ENCODE measurements at regions not wholly inside any gene's neighbourhood (a gene's known extent, or its start where the extent isn't known, plus 50 kb on each side); places are given as distances from the start of the nearest gene placed in this dataset.
A peak's percentile ranks its signal among the peaks of the same experiment; 100 is the strongest.

- Histone ChIP-seq H2BK120ac (replicated peaks; ENCODE audit: low read depth, low read length) (no peak overlapping the region), H4K20me1 (replicated peaks in 1 of 2; ENCODE audit: control insufficient read depth in 1 of 2, insufficient read depth in 2 of 2, low read length in 2 of 2) (no peaks in the 10 kb centered on the region), H2BK20ac (ENCODE audit: low read length) (no peak overlapping the region), H3K4me1 (replicated peaks in 1 of 4; ENCODE audit: control insufficient read depth in 3 of 4, insufficient read depth in 4 of 4, low read length in 3 of 4) (no peaks in the 10 kb centered on the region), H4K8ac (ENCODE audit: extremely low read depth, insufficient read depth, low read length) (no peak overlapping the region), H3K9ac (replicated peaks in 1 of 4; ENCODE audit: extremely low read depth in 1 of 4, low read depth in 3 of 4, low read length in 3 of 4) (peak overlapping the region in 1 of 4 experiments; percentile 8; a peak in 1 of 7 replicates), H4K5ac (ENCODE audit: insufficient read length, low read depth, low read length) (no peak overlapping the region), H3K27me3 (replicated peaks in 1 of 4; ENCODE audit: control insufficient read depth in 3 of 4, extremely low read depth in 1 of 4, insufficient read depth in 3 of 4, low read length in 3 of 4) (no peaks in the 10 kb centered on the region), H2AK5ac (ENCODE audit: low read depth, low read length) (no peak overlapping the region), H3K18ac (ENCODE audit: extremely low read depth, low read length) (no peak overlapping the region), H3K4me3 (ENCODE audit: extremely low read depth in 1 of 4, insufficient read depth in 2 of 4, low read depth in 3 of 4, low read length in 4 of 4) (no peak overlapping the region), H3K36me3 (ENCODE audit: control insufficient read depth in 2 of 4, insufficient read depth in 4 of 4, low read length in 3 of 4) (no peaks in the 10 kb centered on the region), H2BK12ac (ENCODE audit: low read depth, low read length) (no peak overlapping the region), H2BK15ac (ENCODE audit: low read length) (no peak overlapping the region), H3K9me3 (ENCODE audit: insufficient read depth in 2 of 2, low read depth in 1 of 2, low read length in 1 of 2) (no peaks in the 10 kb centered on the region), H3K79me2 (ENCODE audit: control insufficient read depth in 1 of 2, insufficient read depth in 2 of 2, low read length in 2 of 2) (no peaks in the 10 kb centered on the region), H3K23me2 (ENCODE audit: low read depth, low read length) (no peaks in the 10 kb centered on the region), H2BK5ac (ENCODE audit: low read depth, low read length) (no peak overlapping the region), H3K4ac (replicated peaks; ENCODE audit: insufficient read length, low read depth, low read length) (no peak overlapping the region), H3K56ac (replicated peaks; ENCODE audit: insufficient read length, low read depth, low read length) (no peak overlapping the region), H3K23ac (ENCODE audit: insufficient read length) (no peak overlapping the region), H3K14ac (ENCODE audit: insufficient read length) (no peak overlapping the region), H3K27ac (ENCODE audit: low read depth, low read length) (no peak overlapping the region), H4K91ac (replicated peaks; ENCODE audit: insufficient read length, low read length) (no peak overlapping the region), H3K4me2 (ENCODE audit: insufficient read depth in 1 of 2, low read depth in 2 of 2, low read length in 2 of 2) (no peak overlapping the region), H3K79me1 (ENCODE audit: low read depth, low read length) (no peaks in the 10 kb centered on the region), H2AFZ (ENCODE audit: low read length) (no peak overlapping the region)
- DNase-seq (ENCODE audit: low read depth in 1 of 2, low spot score in 2 of 2) (no peak), FAIRE-seq (no peak)
- 58% methylated on average over 3 of the region's 3 CpGs; no CpG with 5 or more reads in 1 of the 2 experiments for WGBS, 2 experiments (ENCODE audit: extremely low coverage in 1 of 2, insufficient coverage in 1 of 2, insufficient read length in 1 of 2, insufficient replicate concordance in 2 of 2, low coverage in 1 of 2, low lambda C conversion rate in 2 of 2, missing lambda C conversion rate in 1 of 2)
- POLR2A ChIA-PET (ENCODE audit: partially characterized antibody) = interaction anchor here (1.0 kb wide), 1 partner anchor 11 kb away, joined by 3 read pairs; no protein-coding TSS in a partner anchor
- CTCF ChIA-PET (ENCODE audit: partially characterized antibody) = no interaction called here
- no peak for TF ChIP-seq ZNF274 (IDR thresholded peaks at IDR 0.05; ENCODE audit: borderline replicate concordance, extremely low read depth, low read length)
- no peak for TF ChIP-seq RXRA (IDR thresholded peaks at IDR 0.05; ENCODE audit: insufficient read depth, low read depth, low read length)
- TF ChIP-seq POLR2A (IDR thresholded peaks at IDR 0.05; ENCODE audit: control extremely low read depth in 1 of 2, low read depth in 2 of 2, low read length in 2 of 2) = no peak
- no peak for TF ChIP-seq CHD1 (IDR thresholded peaks at IDR 0.05; ENCODE audit: low read depth, low read length)
- TF ChIP-seq CTBP2 (IDR thresholded peaks at IDR 0.05; ENCODE audit: borderline replicate concordance, insufficient read depth, insufficient read length, low read length) = no peak
- TF ChIP-seq CBX8 (IDR thresholded peaks at IDR 0.05; ENCODE audit: borderline replicate concordance, low read depth, low read length) = no peak
- TF ChIP-seq YY1 (IDR thresholded peaks at IDR 0.05; ENCODE audit: low read depth, low read length) = no peak
- no peak for TF ChIP-seq HDAC6 (IDR thresholded peaks at IDR 0.05; ENCODE audit: low read depth, low read length)
- no peak for TF ChIP-seq ATF3 (IDR thresholded peaks at IDR 0.05; ENCODE audit: insufficient read depth, low read depth, low read length)
- TF ChIP-seq RBBP5 (IDR thresholded peaks at IDR 0.05; ENCODE audit: borderline replicate concordance, low read depth, low read length) = no peak
- TF ChIP-seq, protein P1, sequence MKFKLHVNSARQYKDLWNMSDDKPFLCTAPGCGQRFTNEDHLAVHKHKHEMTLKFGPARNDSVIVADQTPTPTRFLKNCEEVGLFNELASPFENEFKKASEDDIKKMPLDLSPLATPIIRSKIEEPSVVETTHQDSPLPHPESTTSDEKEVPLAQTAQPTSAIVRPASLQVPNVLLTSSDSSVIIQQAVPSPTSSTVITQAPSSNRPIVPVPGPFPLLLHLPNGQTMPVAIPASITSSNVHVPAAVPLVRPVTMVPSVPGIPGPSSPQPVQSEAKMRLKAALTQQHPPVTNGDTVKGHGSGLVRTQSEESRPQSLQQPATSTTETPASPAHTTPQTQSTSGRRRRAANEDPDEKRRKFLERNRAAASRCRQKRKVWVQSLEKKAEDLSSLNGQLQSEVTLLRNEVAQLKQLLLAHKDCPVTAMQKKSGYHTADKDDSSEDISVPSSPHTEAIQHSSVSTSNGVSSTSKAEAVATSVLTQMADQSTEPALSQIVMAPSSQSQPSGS (IDR thresholded peaks at IDR 0.05; ENCODE audit: low read length) = no peak
- TF ChIP-seq BCL11A (IDR thresholded peaks at IDR 0.05; ENCODE audit: low read depth in 2 of 2, low read length in 2 of 2) = no peak
These were observed 98.3 kb upstream of the CPNE8 start for GRCh38 chr12:39003541-39004155.
